ENCODE measurements at regions not wholly inside any gene's neighbourhood (a gene's known extent, or its start where the extent isn't known, plus 50 kb on each side); places are given as distances from the start of the nearest gene placed in this dataset.

- no peaks in the 10 kb centered on the region for H3K36me3 Mint-ChIP-seq (ENCODE audit: low read depth)
- no peaks in the 10 kb centered on the region for H3K9me3 Mint-ChIP-seq
- H3K4me1 Mint-ChIP-seq (ENCODE audit: low read depth) = no peaks in the 10 kb centered on the region
- peaks cover 8% of the 10 kb centered on the region for H3K27me3 Mint-ChIP-seq
- no peak overlapping the region for H3K4me3 Mint-ChIP-seq
- H3K27ac Mint-ChIP-seq = no peak overlapping the region
Measured at GRCh38 chr5:156015137-156015536, 311.8 kb upstream of the SGCD start.

GRCh38 chr5:156019130-156019529, 307.8 kb upstream of the SGCD start:
- H3K27me3 Mint-ChIP-seq = peaks cover 11% of the 10 kb centered on the region
- no peaks in the 10 kb centered on the region for H3K36me3 Mint-ChIP-seq (ENCODE audit: low read depth)

GRCh38 chr5:156019571-156020180, 307.3 kb upstream of the SGCD start:
- no peaks in the 10 kb centered on the region for H3K4me1 Mint-ChIP-seq (ENCODE audit: low read depth)
- H3K36me3 Mint-ChIP-seq (ENCODE audit: low read depth) = no peaks in the 10 kb centered on the region
- H3K27ac Mint-ChIP-seq = no peak overlapping the region
- no peak overlapping the region for H3K4me3 Mint-ChIP-seq
- H3K9me3 Mint-ChIP-seq = no peaks in the 10 kb centered on the region
- H3K27me3 Mint-ChIP-seq = peaks cover 11% of the 10 kb centered on the region

More at GRCh38 chr5:156019130-156019529, 307.8 kb upstream of the SGCD start:
- no peak overlapping the region for H3K4me3 Mint-ChIP-seq
- no peaks in the 10 kb centered on the region for H3K4me1 Mint-ChIP-seq (ENCODE audit: low read depth)
- no peaks in the 10 kb centered on the region for H3K9me3 Mint-ChIP-seq
- no peak overlapping the region for H3K27ac Mint-ChIP-seq

- Mint-ChIP-seq H3K27me3 (peaks cover 17% of the 10 kb centered on the region), H3K9me3 (no peaks in the 10 kb centered on the region), H3K36me3 (ENCODE audit: low read depth) (no peaks in the 10 kb centered on the region), H3K27ac (no peak overlapping the region), H3K4me3 (no peak overlapping the region), H3K4me1 (ENCODE audit: low read depth) (no peaks in the 10 kb centered on the region)
Measured at GRCh38 chr5:156020647-156021046, 306.3 kb upstream of the SGCD start.

- no peaks in the 10 kb centered on the region for H3K4me1 Mint-ChIP-seq (ENCODE audit: low read depth)
- no peak overlapping the region for H3K4me3 Mint-ChIP-seq
- H3K27ac Mint-ChIP-seq = no peak overlapping the region
- H3K9me3 Mint-ChIP-seq = no peaks in the 10 kb centered on the region
- H3K36me3 Mint-ChIP-seq (ENCODE audit: low read depth) = no peaks in the 10 kb centered on the region
- peaks cover 13% of the 10 kb centered on the region for H3K27me3 Mint-ChIP-seq
Measured at GRCh38 chr5:156021866-156022265, 305.1 kb upstream of the SGCD start.

DNA sequence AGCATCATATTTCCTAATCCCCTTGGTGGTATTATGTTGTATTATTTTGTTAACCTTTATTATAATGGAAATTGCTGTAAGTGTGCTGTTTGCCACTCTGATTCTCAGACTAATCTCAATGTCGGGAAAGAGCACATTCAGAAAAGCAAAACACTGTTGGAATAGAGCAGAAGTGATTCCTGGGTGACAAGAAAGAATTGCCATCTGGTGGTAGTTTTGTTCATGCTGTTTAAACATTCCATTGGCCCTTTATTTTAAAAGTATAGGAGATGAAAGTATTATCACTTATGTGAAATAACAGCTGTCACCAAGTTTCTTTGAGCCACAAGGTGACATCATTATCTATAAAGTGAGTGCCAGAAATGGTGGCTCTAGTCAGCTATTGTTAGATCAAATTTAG, 301.3 kb upstream of the SGCD start:
- Mint-ChIP-seq H3K36me3 (ENCODE audit: low read depth) (no peaks in the 10 kb centered on the region), H3K4me1 (ENCODE audit: low read depth) (no peaks in the 10 kb centered on the region), H3K4me3 (no peak overlapping the region), H3K9me3 (no peaks in the 10 kb centered on the region), H3K27me3 (peaks cover 9% of the 10 kb centered on the region), H3K27ac (no peak overlapping the region)

GRCh38 chr5:156031181-156031580, 295.8 kb upstream of the SGCD start:
- Mint-ChIP-seq H3K9me3 (no peaks in the 10 kb centered on the region), H3K27ac (no peak overlapping the region), H3K27me3 (no peaks in the 10 kb centered on the region), H3K36me3 (ENCODE audit: low read depth) (no peaks in the 10 kb centered on the region), H3K4me1 (ENCODE audit: low read depth) (no peaks in the 10 kb centered on the region), H3K4me3 (no peak overlapping the region)

DNA sequence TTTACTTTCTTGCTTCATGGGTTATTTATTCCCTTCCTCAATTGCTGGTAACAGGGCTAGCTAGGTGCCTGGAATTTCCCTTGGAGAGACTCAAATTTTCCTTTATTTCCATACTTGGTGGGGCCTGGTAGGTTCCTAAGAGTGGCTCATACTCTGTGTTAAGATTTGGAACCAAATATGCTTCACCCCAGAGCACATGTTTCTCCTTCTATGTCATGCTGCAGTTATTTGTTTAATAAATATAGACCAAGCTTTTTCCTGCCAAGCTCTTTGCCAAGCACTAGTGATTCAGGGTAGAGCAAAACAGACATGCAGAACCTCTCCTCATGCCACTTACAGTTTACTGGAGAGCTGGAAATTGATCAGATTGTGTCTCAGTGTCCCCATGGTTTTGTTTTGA, 290.3 kb upstream of the SGCD start:
- no peak overlapping the region for H3K4me3 Mint-ChIP-seq
- no peaks in the 10 kb centered on the region for H3K27me3 Mint-ChIP-seq
- no peaks in the 10 kb centered on the region for H3K4me1 Mint-ChIP-seq (ENCODE audit: low read depth)
- no peaks in the 10 kb centered on the region for H3K36me3 Mint-ChIP-seq (ENCODE audit: low read depth)
- no peaks in the 10 kb centered on the region for H3K9me3 Mint-ChIP-seq
- no peak overlapping the region for H3K27ac Mint-ChIP-seq

- Mint-ChIP-seq H3K9me3 (no peaks in the 10 kb centered on the region), H3K36me3 (ENCODE audit: low read depth) (no peaks in the 10 kb centered on the region), H3K4me1 (ENCODE audit: low read depth) (no peaks in the 10 kb centered on the region), H3K4me3 (no peak overlapping the region), H3K27me3 (no peaks in the 10 kb centered on the region), H3K27ac (no peak overlapping the region)
Measured at GRCh38 chr5:156037151-156037909, 289.6 kb upstream of the SGCD start.

DNA sequence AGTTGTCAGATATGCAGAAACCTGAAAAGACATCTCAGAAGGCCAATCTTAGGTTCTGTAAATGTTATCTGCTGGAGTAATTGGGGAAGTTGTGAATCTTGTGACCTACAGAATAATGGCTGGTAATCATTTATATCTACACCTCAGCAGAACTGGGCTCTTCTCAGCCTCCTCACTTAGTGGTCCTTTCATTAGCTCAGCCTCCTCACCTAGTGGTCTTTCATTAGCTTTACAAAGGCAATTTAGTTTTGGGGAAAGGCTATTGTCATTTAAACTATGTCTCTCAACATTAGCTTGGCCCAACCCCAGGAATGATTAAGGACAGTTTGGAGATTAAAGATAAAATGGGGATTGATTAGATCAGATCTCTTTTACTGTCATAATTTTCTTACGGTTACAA, 284.2 kb upstream of the SGCD start:
- no peaks in the 10 kb centered on the region for H3K4me1 Mint-ChIP-seq (ENCODE audit: low read depth)
- no peak overlapping the region for H3K27ac Mint-ChIP-seq
- no peaks in the 10 kb centered on the region for H3K27me3 Mint-ChIP-seq
- H3K9me3 Mint-ChIP-seq = no peaks in the 10 kb centered on the region
- no peak overlapping the region for H3K4me3 Mint-ChIP-seq
- no peaks in the 10 kb centered on the region for H3K36me3 Mint-ChIP-seq (ENCODE audit: low read depth)

GRCh38 chr5:156043351-156043750, 283.6 kb upstream of the SGCD start:
- no peaks in the 10 kb centered on the region for H3K9me3 Mint-ChIP-seq
- no peaks in the 10 kb centered on the region for H3K36me3 Mint-ChIP-seq (ENCODE audit: low read depth)
- H3K4me3 Mint-ChIP-seq = no peak overlapping the region
- no peaks in the 10 kb centered on the region for H3K27me3 Mint-ChIP-seq
- H3K4me1 Mint-ChIP-seq (ENCODE audit: low read depth) = no peaks in the 10 kb centered on the region
- H3K27ac Mint-ChIP-seq = no peak overlapping the region

DNA sequence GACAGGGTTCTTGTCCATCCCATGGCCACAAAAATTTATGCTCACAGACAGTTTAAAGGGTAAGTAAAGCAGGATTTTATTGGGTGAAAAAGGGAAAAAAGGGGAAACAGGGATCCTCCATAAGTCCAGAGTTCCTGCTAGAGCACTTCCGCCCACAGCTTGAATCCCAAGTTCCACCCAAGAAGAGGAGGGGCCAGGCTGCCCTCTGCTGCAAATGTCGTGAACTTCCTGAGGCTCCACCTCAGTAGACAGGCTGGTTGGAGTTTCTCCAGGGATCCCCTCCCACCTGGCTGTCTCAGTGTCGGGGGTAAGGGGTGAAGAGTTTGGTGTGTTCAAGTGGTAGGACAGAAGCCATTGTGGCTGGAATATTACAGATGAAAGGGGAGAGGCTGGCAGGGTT, 275.0 kb upstream of the SGCD start:
- Mint-ChIP-seq H3K9me3 (no peaks in the 10 kb centered on the region), H3K4me3 (no peak overlapping the region), H3K36me3 (ENCODE audit: low read depth) (no peaks in the 10 kb centered on the region), H3K4me1 (ENCODE audit: low read depth) (no peaks in the 10 kb centered on the region), H3K27ac (no peak overlapping the region), H3K27me3 (no peaks in the 10 kb centered on the region)

- no peaks in the 10 kb centered on the region for H3K4me1 Mint-ChIP-seq (ENCODE audit: low read depth)
- H3K27me3 Mint-ChIP-seq = no peaks in the 10 kb centered on the region
- H3K27ac Mint-ChIP-seq = no peak overlapping the region
- no peaks in the 10 kb centered on the region for H3K9me3 Mint-ChIP-seq
- no peaks in the 10 kb centered on the region for H3K36me3 Mint-ChIP-seq (ENCODE audit: low read depth)
- no peak overlapping the region for H3K4me3 Mint-ChIP-seq
Measured at GRCh38 chr5:156052656-156053055, 274.3 kb upstream of the SGCD start.

DNA sequence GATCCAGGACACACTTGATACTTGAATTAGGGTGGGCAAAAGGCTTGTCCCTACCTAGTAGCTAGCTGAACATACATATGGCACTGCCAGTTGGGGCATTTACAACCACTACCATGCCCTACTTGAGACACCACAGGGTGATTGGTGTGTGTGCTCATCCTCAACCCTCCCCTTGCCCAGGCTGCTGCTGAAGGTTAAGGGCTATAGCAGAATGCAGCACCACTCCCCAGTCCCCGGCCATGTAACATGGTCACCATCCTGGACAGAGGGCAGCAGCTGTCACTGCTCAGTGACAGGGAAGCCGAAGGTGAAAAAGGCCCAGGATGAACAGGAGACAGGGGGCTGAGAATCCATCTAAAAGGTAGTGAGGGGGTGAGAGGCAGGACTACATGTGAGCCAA, 273.9 kb upstream of the SGCD start:
- Mint-ChIP-seq H3K4me1 (ENCODE audit: low read depth) (no peaks in the 10 kb centered on the region), H3K36me3 (ENCODE audit: low read depth) (no peaks in the 10 kb centered on the region), H3K9me3 (no peaks in the 10 kb centered on the region), H3K27ac (no peak overlapping the region), H3K27me3 (no peaks in the 10 kb centered on the region), H3K4me3 (no peak overlapping the region)

GRCh38 chr5:156076912-156077311, 250.1 kb upstream of the SGCD start:
- no peak overlapping the region for H3K4me3 Mint-ChIP-seq
- H3K27ac Mint-ChIP-seq = no peak overlapping the region
- H3K9me3 Mint-ChIP-seq = peaks cover 11% of the 10 kb centered on the region
- no peaks in the 10 kb centered on the region for H3K36me3 Mint-ChIP-seq (ENCODE audit: low read depth)
- peaks cover 3% of the 10 kb centered on the region for H3K27me3 Mint-ChIP-seq
- no peaks in the 10 kb centered on the region for H3K4me1 Mint-ChIP-seq (ENCODE audit: low read depth)

- no peak overlapping the region for H3K27ac Mint-ChIP-seq
- H3K36me3 Mint-ChIP-seq (ENCODE audit: low read depth) = no peaks in the 10 kb centered on the region
- H3K4me3 Mint-ChIP-seq = no peak overlapping the region
- peaks cover 7% of the 10 kb centered on the region for H3K27me3 Mint-ChIP-seq
- H3K4me1 Mint-ChIP-seq (ENCODE audit: low read depth) = no peaks in the 10 kb centered on the region
- H3K9me3 Mint-ChIP-seq = peaks cover 15% of the 10 kb centered on the region
Measured at GRCh38 chr5:156087577-156088110, 239.3 kb upstream of the SGCD start.
